NCI-H2029 treated with DMSO at 0.1 percent for 48 hours (cell line): ENCODE measurements at regions not wholly inside any gene's neighbourhood (a gene's known extent, or its start where the extent isn't known, plus 50 kb on each side); places are given as distances from the start of the nearest gene placed in this dataset.
"Not testable (repeated sequence)": the region's sequence is repeated elsewhere in the genome, so short reads cannot be mapped to it uniquely, and the experiment has no call there.

ENCODE experiments used
- DNase-seq: peaks from one replicate; lab custom pipeline; 2025; lab: John Stamatoyannopoulos, UW

- DNase-seq, result no peak
These were observed 397.5 kb upstream of the ATP10A start for GRCh38 chr15:26260517-26261133.

GRCh38 chr15:26259581-26259980 is 396.5 kb upstream of the ATP10A start:
- no peak for DNase-seq

- not testable (repeated sequence) for DNase-seq
These were observed 381.7 kb upstream of the ATP10A start for GRCh38 chr15:26244782-26245181.

GRCh38 chr15:26243382-26243781 is 380.3 kb upstream of the ATP10A start:
- no peak for DNase-seq

GRCh38 chr15:26242565-26243071 is 379.5 kb upstream of the ATP10A start:
- DNase-seq, result no peak

- no peak for DNase-seq
These were observed 372.7 kb upstream of the ATP10A start for GRCh38 chr15:26235864-26236263.

- no peak for DNase-seq
These were observed 372.0 kb upstream of the ATP10A start for GRCh38 chr15:26234976-26235767.

- DNase-seq, result no peak
These were observed 369.6 kb upstream of the ATP10A start for GRCh38 chr15:26232691-26233090.

GRCh38 chr15:26231096-26231495 is 368.0 kb upstream of the ATP10A start:
- no peak for DNase-seq

GRCh38 chr15:26224266-26224665 is 361.1 kb upstream of the ATP10A start:
- DNase-seq, result no peak

- DNase-seq, result no peak
These were observed 360.6 kb upstream of the ATP10A start for GRCh38 chr15:26223720-26224119.

GRCh38 chr15:26222781-26223180 is 359.7 kb upstream of the ATP10A start:
- no peak for DNase-seq

GRCh38 chr15:26217043-26217442 is 353.9 kb upstream of the ATP10A start:
- not testable (repeated sequence) for DNase-seq

- DNase-seq, result no peak
These were observed 351.2 kb upstream of the ATP10A start for GRCh38 chr15:26214290-26214689.

GRCh38 chr15:26213427-26213826 is 350.3 kb upstream of the ATP10A start:
- DNase-seq, result no peak

GRCh38 chr15:26212109-26212508 is 349.0 kb upstream of the ATP10A start:
- no peak for DNase-seq

- no peak for DNase-seq
These were observed 347.9 kb upstream of the ATP10A start for GRCh38 chr15:26210980-26211379.

- peak; percentile 13 for DNase-seq
These were observed 338.2 kb upstream of the ATP10A start for GRCh38 chr15:26201177-26201858.

GRCh38 chr15:26200427-26200826 is 337.3 kb upstream of the ATP10A start:
- DNase-seq, result no peak

- no peak for DNase-seq
These were observed 334.6 kb upstream of the ATP10A start for GRCh38 chr15:26197719-26198118.

- no peak for DNase-seq
These were observed 333.9 kb upstream of the ATP10A start for GRCh38 chr15:26197060-26197459.

GRCh38 chr15:26191193-26191592 is 328.1 kb upstream of the ATP10A start:
- DNase-seq, result no peak

GRCh38 chr15:26186138-26186537 is 323.0 kb upstream of the ATP10A start:
- DNase-seq, result not testable (repeated sequence)
